IMR-90 (cell line): ENCODE measurements at regions not wholly inside any gene's neighbourhood (a gene's known extent, or its start where the extent isn't known, plus 50 kb on each side); places are given as distances from the start of the nearest gene placed in this dataset.
A peak's percentile ranks its signal among the peaks of the same experiment; 100 is the strongest.

Source experiments
- ATAC-seq: fragments of 200-7000 bp; cut with Tn5 transposase; 2 replicates; pipeline ENCODE4 v1.9.1; 2020; ENCODE audit warnings: low read depth, mild to moderate bottlenecking, moderate library complexity
- BruUV-seq: library from RNA; stranded (reverse); fragments of 400-500 nt; replicated peaks from 2 replicates; lab custom pipeline; 2021; lab: Mats Ljungman, UMichigan
- CTCF ChIA-PET: fragments of 300-600 bp; formaldehyde crosslinking; extraction: SDS; loops from one replicate; lab custom pipeline; 2021; ENCODE audit warnings: antibody characterized with exemption; lab: Yijun Ruan, JAX
- POLR2A ChIA-PET: fragments of 300-600 bp; sonication (Branson Sonifier 250); formaldehyde crosslinking; loops from one replicate; lab custom pipeline; 2022; ENCODE audit warnings: antibody characterized with exemption; ENCODE audit not compliant: unreplicated experiment; lab: Charles Lee
- DNase-seq: peaks from one replicate; pipeline ENCODE4 v3.0.0; 2013
- H2AFZ ChIP-seq: replicated peaks from 2 replicates; pipeline ENCODE3; 2013; ENCODE audit warnings: low read length, mild to moderate bottlenecking; ENCODE audit not compliant: poor library complexity
- H2AK5ac ChIP-seq: 2 replicates; pipeline ENCODE4 v1.6.1; 2013; ENCODE audit warnings: low read depth, low read length, inconsistent platforms
- H2AK9ac ChIP-seq: replicated peaks from 2 replicates; pipeline ENCODE3; 2013; ENCODE audit warnings: mild to moderate bottlenecking, low read depth, low read length, moderate library complexity; ENCODE audit not compliant: poor library complexity
- H2BK120ac ChIP-seq: 2 replicates; pipeline ENCODE4 v1.6.1; 2013; ENCODE audit warnings: low read depth, low read length, inconsistent platforms
- H2BK15ac ChIP-seq: 3 replicates; pipeline ENCODE4 v1.6.1; 2013; ENCODE audit warnings: low read depth, low read length, inconsistent platforms
- H2BK20ac ChIP-seq: 2 replicates; pipeline ENCODE4 v1.6.1; 2013; ENCODE audit warnings: low read depth, mild to moderate bottlenecking, inconsistent platforms, low read length, moderate library complexity
- H2BK5ac ChIP-seq: 2 replicates; pipeline ENCODE4 v1.6.1; 2013; ENCODE audit warnings: mild to moderate bottlenecking, low read depth, low read length, inconsistent platforms; ENCODE audit not compliant: poor library complexity, severe bottlenecking
- H3K14ac ChIP-seq: replicated peaks from 2 replicates; pipeline ENCODE4 v1.6.1; 2013; ENCODE audit warnings: low read depth, low read length, inconsistent platforms
- H3K18ac ChIP-seq: 2 replicates; pipeline ENCODE4 v1.6.1; 2013; ENCODE audit warnings: low read depth, low read length, control low read depth
- H3K23ac ChIP-seq: 2 replicates; pipeline ENCODE4 v1.6.1; 2013; ENCODE audit warnings: low read depth, low read length, inconsistent platforms
- H3K27ac ChIP-seq: 2 replicates; pipeline ENCODE4 v1.5.1; 2013; ENCODE audit warnings: mild to moderate bottlenecking, control low read depth, low read length; ENCODE audit not compliant: insufficient read depth
- H3K27me3 ChIP-seq: 2 replicates; pipeline ENCODE4 v1.6.1; 2013; ENCODE audit warnings: low read length; ENCODE audit not compliant: control insufficient read depth, insufficient read depth
- H3K36me3 ChIP-seq: 2 replicates; pipeline ENCODE4 v1.6.1; 2013; ENCODE audit warnings: low read length, mixed read lengths; ENCODE audit not compliant: control insufficient read depth, insufficient read depth
- H3K4ac ChIP-seq: 2 replicates; pipeline ENCODE4 v1.6.1; 2013; ENCODE audit warnings: low read depth, low read length, inconsistent platforms
- H3K4me1 ChIP-seq: 2 replicates; pipeline ENCODE4 v1.6.1; 2013; ENCODE audit warnings: low read length, mixed read lengths; ENCODE audit not compliant: control insufficient read depth, insufficient read depth
- H3K4me2 ChIP-seq: 2 replicates; pipeline ENCODE4 v1.6.1; 2013; ENCODE audit warnings: low read depth, mild to moderate bottlenecking, control low read depth, low read length, moderate library complexity
- H3K4me3 ChIP-seq: 2 replicates; pipeline ENCODE4 v1.5.1; 2013; ENCODE audit warnings: low read depth, mild to moderate bottlenecking, control low read depth, low read length, moderate library complexity; ENCODE audit not compliant: insufficient read depth
- H3K56ac ChIP-seq: 2 replicates; pipeline ENCODE4 v1.6.1; 2013; ENCODE audit warnings: low read length, inconsistent platforms; ENCODE audit not compliant: insufficient read depth; ENCODE audit errors: extremely low read depth
- H3K79me1 ChIP-seq, 2 experiments: 2 replicates each; pipeline ENCODE4 v1.6.1; 2013; ENCODE audit warnings: low read length in 2 of 2, inconsistent platforms in 1 of 2, low read depth in 1 of 2
- H3K9ac ChIP-seq: 2 replicates; pipeline ENCODE4 v1.6.1; 2013; ENCODE audit warnings: low read depth, low read length, control low read depth
- H3K9me1 ChIP-seq: 2 replicates; pipeline ENCODE4 v1.6.1; 2013; ENCODE audit warnings: low read length, inconsistent platforms; ENCODE audit not compliant: insufficient read depth
- H3K9me3 ChIP-seq: 2 replicates; pipeline ENCODE4 v1.6.1; 2013; ENCODE audit warnings: low read length; ENCODE audit not compliant: control insufficient read depth, insufficient read depth
- H4K20me1 ChIP-seq: 2 replicates; pipeline ENCODE4 v1.6.1; 2013; ENCODE audit warnings: low read length, inconsistent platforms; ENCODE audit not compliant: insufficient read depth
- H4K5ac ChIP-seq: 2 replicates; pipeline ENCODE4 v1.6.1; 2013; ENCODE audit warnings: mild to moderate bottlenecking, low read depth, low read length, control low read depth
- H4K8ac ChIP-seq, 2 experiments: 2 replicates each; pipeline ENCODE4 v1.6.1; 2013; ENCODE audit warnings: low read depth in 2 of 2, low read length in 2 of 2, control low read depth in 1 of 2, inconsistent platforms in 1 of 2
- H4K91ac ChIP-seq: 2 replicates; pipeline ENCODE4 v1.6.1; 2013; ENCODE audit warnings: low read depth, low read length, inconsistent platforms; ENCODE audit not compliant: insufficient read depth
- CEBPB ChIP-seq: IDR thresholded peaks from 2 replicates; pipeline ENCODE4 v1.6.1; 2012; ENCODE audit warnings: low read depth, low read length, improper control_type of control experiment
- MXI1 ChIP-seq: IDR thresholded peaks from 2 replicates; pipeline ENCODE4 v1.6.1; 2012; ENCODE audit warnings: low read depth, mild to moderate bottlenecking, low read length, moderate library complexity, borderline replicate concordance
- POLR2A ChIP-seq: IDR thresholded peaks from 2 replicates; pipeline ENCODE4 v1.6.1; 2012; ENCODE audit warnings: mild to moderate bottlenecking, low read depth, low read length
- RAD21 ChIP-seq: IDR thresholded peaks from 2 replicates; pipeline ENCODE4 v1.6.1; 2012; ENCODE audit warnings: low read length, improper control_type of control experiment
- RFX5 ChIP-seq: IDR thresholded peaks from 2 replicates; pipeline ENCODE4 v1.8.0; 2012; ENCODE audit warnings: low read depth, mild to moderate bottlenecking, low read length, moderate library complexity
- SMC3 ChIP-seq: fragments of 150-350 bp; IDR thresholded peaks from 2 replicates; pipeline ENCODE4 v1.6.1; 2016; ENCODE audit warnings: low read depth, mild to moderate bottlenecking, antibody characterized with exemption, low read length, moderate library complexity
- WGBS, 2 experiments: methylation state at CpG; one replicate each; pipeline versions ENCODE4 v1.1.5 to v1.1.7; 2013; ENCODE audit warnings: missing lambda C conversion rate in 2 of 2; ENCODE audit not compliant: insufficient read length in 1 of 2; ENCODE audit errors: extremely low coverage in 2 of 2; 5-methylcytosine and 5-hydroxymethylcytosine counted together
- dilution Hi-C: fragments of 300-500 bp; cut with HindIII; formaldehyde crosslinking; loops from one replicate; pipeline ENCODE4 v1.14.3; 2018; ENCODE audit warnings: low sequenced_read_pairs; ENCODE audit not compliant: unreplicated experiment
- in situ Hi-C: fragments of 300-500 bp; cut with MboI; formaldehyde crosslinking; loops from 3 replicates; pipeline ENCODE4 v1.14.3; 2019; ENCODE audit warnings: low sequenced_read_pairs, inconsistent platforms, mixed read lengths
- intact Hi-C: fragments of 100-400 bp; cut with micrococcal nuclease; formaldehyde crosslinking; loops from 2 replicates; pipeline ENCODE4 v1.10.0; 2022
- TF ChIP-seq, protein P1 (sequence below): conservative IDR thresholded peaks from 2 replicates; pipeline ENCODE4 v1.5.1; 2012; ENCODE audit warnings: mild to moderate bottlenecking, low read depth, low read length, improper control_type of control experiment

- H2BK5ac ChIP-seq: no peak overlapping the region
- H3K14ac ChIP-seq: no peak overlapping the region
- H3K27ac ChIP-seq: no peak overlapping the region
- no peak overlapping the region for H3K23ac ChIP-seq
- in situ Hi-C loops: loop anchor here (5.0 kb wide), 1 partner anchor 361 kb away; the partner anchor contains the start of gene ABTB2
- no peak overlapping the region for H2AK5ac ChIP-seq
- no peak overlapping the region for H4K91ac ChIP-seq
- TF ChIP-seq CEBPB: no peak
- TF ChIP-seq POLR2A: no peak
- no peak for TF ChIP-seq MXI1
- peak; percentile 80 for TF ChIP-seq RAD21
- TF ChIP-seq, protein P1, sequence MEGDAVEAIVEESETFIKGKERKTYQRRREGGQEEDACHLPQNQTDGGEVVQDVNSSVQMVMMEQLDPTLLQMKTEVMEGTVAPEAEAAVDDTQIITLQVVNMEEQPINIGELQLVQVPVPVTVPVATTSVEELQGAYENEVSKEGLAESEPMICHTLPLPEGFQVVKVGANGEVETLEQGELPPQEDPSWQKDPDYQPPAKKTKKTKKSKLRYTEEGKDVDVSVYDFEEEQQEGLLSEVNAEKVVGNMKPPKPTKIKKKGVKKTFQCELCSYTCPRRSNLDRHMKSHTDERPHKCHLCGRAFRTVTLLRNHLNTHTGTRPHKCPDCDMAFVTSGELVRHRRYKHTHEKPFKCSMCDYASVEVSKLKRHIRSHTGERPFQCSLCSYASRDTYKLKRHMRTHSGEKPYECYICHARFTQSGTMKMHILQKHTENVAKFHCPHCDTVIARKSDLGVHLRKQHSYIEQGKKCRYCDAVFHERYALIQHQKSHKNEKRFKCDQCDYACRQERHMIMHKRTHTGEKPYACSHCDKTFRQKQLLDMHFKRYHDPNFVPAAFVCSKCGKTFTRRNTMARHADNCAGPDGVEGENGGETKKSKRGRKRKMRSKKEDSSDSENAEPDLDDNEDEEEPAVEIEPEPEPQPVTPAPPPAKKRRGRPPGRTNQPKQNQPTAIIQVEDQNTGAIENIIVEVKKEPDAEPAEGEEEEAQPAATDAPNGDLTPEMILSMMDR: peak; percentile 76
- TF ChIP-seq SMC3: peak; percentile 82
- TF ChIP-seq RFX5: no peak
- no peak overlapping the region for H2BK15ac ChIP-seq
- no TSS peak for BruUV-seq
- peaks cover 16% of the 10 kb centered on the region for H3K27me3 ChIP-seq
- ATAC-seq (peak; percentile 100), DNase-seq (peak; percentile 65)
- no peak overlapping the region for H2AK9ac ChIP-seq
- H3K9ac ChIP-seq: no peak overlapping the region
- no peak overlapping the region for H3K4ac ChIP-seq
- no peak overlapping the region for H4K5ac ChIP-seq
- dilution Hi-C loops: no loop called here
- H3K4me2 ChIP-seq: no peak overlapping the region
- H3K4me3 ChIP-seq: no peak overlapping the region
- intact Hi-C loops: loop anchor here (1.0 to 10.0 kb wide), 5 partner anchors 56 to 498 kb away; partner anchors contain the start of gene NAT10
- no peak overlapping the region for H2BK20ac ChIP-seq
- H2BK120ac ChIP-seq: no peak overlapping the region
- H4K20me1 ChIP-seq: no peaks in the 10 kb centered on the region
- CTCF ChIA-PET: interaction anchor here (0.6 to 3.5 kb wide), 8 partner anchors 9 to 1015 kb away, joined by 3 to 20 read pairs (median 4); no protein-coding TSS in a partner anchor
- H3K18ac ChIP-seq: no peak overlapping the region
- no peak overlapping the region for H4K8ac ChIP-seq
- H3K79me1 ChIP-seq: no peaks in the 10 kb centered on the region
- WGBS, 2 experiments: 22% methylated on average over 8 of the region's 25 CpGs; no CpG with 5 or more reads in 1 of the 2 experiments
- H3K9me3 ChIP-seq: no peaks in the 10 kb centered on the region
- POLR2A ChIA-PET: no interaction called here
- H3K9me1 ChIP-seq: no peaks in the 10 kb centered on the region
- no peak overlapping the region for H3K56ac ChIP-seq
- no peaks in the 10 kb centered on the region for H3K4me1 ChIP-seq
- H2AFZ ChIP-seq: peak overlapping the region; percentile 71
- no peaks in the 10 kb centered on the region for H3K36me3 ChIP-seq
These were observed 54.8 kb upstream of the CAPRIN1 start for GRCh38 chr11:33996498-33997454.
